Osteocyte (in vitro differentiated cells): ENCODE measurements at regions not wholly inside any gene's neighbourhood (a gene's known extent, or its start where the extent isn't known, plus 50 kb on each side); places are given as distances from the start of the nearest gene placed in this dataset.

ENCODE experiments used
- DNase-seq: peaks from one replicate; pipeline ENCODE4 v3.0.0; 2021; ENCODE audit warnings: mixed read lengths; ENCODE audit not compliant: unreplicated experiment; ENCODE audit errors: extremely low spot score
- H3K27ac Mint-ChIP-seq: one replicate; pipeline ENCODE4 v1.8.0; 2021; ENCODE audit warnings: mild to moderate bottlenecking, mixed read lengths; ENCODE audit not compliant: unreplicated experiment
- H3K27me3 Mint-ChIP-seq: one replicate; pipeline ENCODE4 v1.8.0; 2021; ENCODE audit warnings: mixed read lengths; ENCODE audit not compliant: unreplicated experiment
- H3K36me3 Mint-ChIP-seq: one replicate; pipeline ENCODE4 v1.8.0; 2021; ENCODE audit warnings: mixed read lengths; ENCODE audit not compliant: unreplicated experiment
- H3K4me1 Mint-ChIP-seq: one replicate; pipeline ENCODE4 v1.8.0; 2021; ENCODE audit warnings: mixed read lengths; ENCODE audit not compliant: unreplicated experiment
- H3K4me3 Mint-ChIP-seq: one replicate; pipeline ENCODE4 v1.8.0; 2021; ENCODE audit warnings: mild to moderate bottlenecking, moderate library complexity, mixed read lengths; ENCODE audit not compliant: unreplicated experiment
- H3K9me3 Mint-ChIP-seq: one replicate; pipeline ENCODE4 v1.8.0; 2021; ENCODE audit warnings: mixed read lengths; ENCODE audit not compliant: unreplicated experiment
- CTCF ChIP-seq: fragments of 200-600 bp; sonication (generic); IDR thresholded peaks from 2 replicates; pipeline ENCODE4 v1.5.0; 2021; ENCODE audit warnings: antibody characterized with exemption, mild to moderate bottlenecking, moderate library complexity

DNA sequence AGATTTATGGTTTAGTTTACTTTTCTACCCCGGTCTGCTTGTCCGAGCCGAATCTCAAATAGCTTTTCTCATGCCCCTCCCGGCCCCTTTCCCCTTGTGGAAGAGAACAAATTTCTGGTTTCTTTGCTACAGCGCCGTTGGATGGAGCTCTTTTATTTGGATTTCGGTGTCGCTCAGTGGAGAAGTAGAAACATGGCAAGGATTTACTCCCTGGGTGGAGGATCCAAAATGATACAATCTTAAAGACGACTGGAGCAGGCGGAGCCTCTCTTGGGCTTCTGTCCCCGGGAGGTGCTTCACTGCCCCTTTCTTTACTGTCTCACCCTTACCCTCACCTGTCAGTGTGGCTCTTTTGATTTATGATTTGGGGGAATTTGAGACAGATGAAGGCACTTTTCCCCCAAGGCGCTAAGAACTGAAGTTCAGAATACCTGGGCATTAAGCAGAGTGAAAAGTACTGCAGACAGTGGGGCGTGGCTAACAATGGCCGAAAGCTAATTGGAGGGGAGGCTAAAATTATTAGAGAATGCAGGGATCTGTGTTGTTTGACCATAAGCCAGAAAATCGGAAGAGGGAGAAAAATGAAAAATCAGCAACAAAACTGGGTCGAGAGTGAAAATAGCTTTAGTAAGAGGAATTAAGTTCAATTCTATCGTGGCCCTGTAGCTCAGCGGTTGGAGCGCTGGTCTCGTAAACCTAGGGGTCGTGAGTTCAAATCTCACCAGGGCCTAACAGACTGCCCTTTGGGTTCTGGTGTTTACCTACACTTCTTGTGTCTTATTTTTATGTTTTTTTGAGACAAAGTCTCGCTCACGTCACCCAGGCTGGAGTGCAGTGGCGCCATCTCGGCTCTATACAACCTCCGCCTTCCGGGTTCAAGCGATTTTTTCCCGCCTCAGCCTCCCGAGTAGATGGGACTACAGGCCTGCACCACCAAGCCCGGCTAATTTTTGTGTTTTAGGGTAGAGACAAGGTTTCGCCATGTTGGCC is 145.1 kb upstream of the ZNF184 start:
- TF ChIP-seq CTCF: no peak
- Mint-ChIP-seq H3K4me3 (peak overlapping the region; percentile 83), H3K36me3 (no peaks in the 10 kb centered on the region), H3K27ac (peak overlapping the region; percentile 42), H3K4me1 (peaks cover 16% of the 10 kb centered on the region), H3K9me3 (no peaks in the 10 kb centered on the region), H3K27me3 (peaks cover 43% of the 10 kb centered on the region)
- no peak for DNase-seq

DNA sequence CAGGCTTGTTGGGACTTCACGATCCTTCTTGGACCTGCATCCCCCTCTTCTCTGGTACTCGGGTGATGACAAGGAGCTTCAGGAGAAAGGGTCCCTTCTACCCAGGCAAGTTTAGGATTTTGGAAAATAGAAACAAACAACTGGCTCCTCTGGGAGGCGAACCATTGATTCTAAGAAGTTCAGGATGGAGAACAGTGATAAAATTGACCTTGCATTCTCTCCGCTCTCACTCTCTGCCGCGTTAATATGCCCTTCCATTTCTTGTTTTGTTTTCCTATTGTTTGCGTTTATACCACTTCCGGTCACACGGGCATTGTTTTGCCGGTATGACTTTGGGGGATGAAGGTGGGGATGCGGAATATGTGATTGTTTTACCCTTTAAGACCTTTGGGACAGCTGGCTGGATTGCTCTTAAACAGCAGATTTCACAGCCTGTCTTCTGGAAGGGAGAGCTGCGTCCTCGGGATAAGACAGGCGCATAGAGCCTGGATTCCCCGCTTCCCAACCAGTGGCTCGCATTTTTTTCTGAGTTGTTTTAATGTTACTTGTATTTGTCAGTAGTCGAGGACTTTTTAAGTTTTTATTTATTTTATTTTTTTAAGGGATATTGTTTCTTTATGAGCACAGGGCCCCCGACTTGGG is 144.3 kb upstream of the ZNF184 start:
- no peak for TF ChIP-seq CTCF
- Mint-ChIP-seq H3K4me3 (peak overlapping the region; percentile 83), H3K9me3 (no peaks in the 10 kb centered on the region), H3K27me3 (peaks cover 43% of the 10 kb centered on the region), H3K4me1 (peaks cover 16% of the 10 kb centered on the region), H3K36me3 (no peaks in the 10 kb centered on the region), H3K27ac (peak overlapping the region; percentile 15)
- DNase-seq: peak; percentile 25

DNA sequence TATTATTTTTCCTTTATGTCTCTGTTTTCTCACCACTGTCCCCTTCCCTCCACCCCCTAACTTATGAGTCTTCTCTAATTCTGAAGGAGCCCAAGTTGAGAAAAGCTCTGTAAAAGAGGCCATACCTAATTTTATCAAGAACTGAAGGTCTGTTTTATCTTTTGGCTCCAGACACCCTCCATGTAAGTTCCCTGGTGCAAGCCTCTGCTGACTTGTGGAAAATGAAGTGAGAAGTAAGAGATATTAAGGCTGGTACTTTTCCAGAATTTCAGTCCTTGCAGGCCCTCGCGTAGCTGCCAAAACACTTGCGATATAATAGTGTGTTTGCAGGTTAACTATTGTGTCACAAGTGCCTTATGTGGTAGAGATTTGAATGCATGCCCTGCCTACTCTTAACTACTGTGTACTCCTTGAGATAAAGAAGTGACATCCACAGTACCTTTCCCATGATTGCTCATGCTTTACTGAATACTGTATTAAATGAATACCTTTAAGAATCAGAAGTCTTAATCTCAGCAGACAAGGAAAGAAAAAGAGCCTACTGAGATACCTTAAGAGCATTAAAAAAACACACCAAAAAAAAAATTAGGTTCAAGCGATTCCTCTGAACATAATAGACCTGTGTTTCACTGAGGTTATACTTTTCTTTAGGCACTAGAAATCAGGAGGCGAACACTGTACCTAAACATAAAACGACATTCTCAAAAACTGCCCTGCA is 143.6 kb upstream of the ZNF184 start:
- no peaks in the 10 kb centered on the region for H3K9me3 Mint-ChIP-seq
- H3K27ac Mint-ChIP-seq: no peak overlapping the region
- no peak for DNase-seq
- H3K4me1 Mint-ChIP-seq: peaks cover 16% of the 10 kb centered on the region
- TF ChIP-seq CTCF: no peak
- peaks cover 39% of the 10 kb centered on the region for H3K27me3 Mint-ChIP-seq
- no peaks in the 10 kb centered on the region for H3K36me3 Mint-ChIP-seq
- peak overlapping the region; percentile 83 for H3K4me3 Mint-ChIP-seq

DNA sequence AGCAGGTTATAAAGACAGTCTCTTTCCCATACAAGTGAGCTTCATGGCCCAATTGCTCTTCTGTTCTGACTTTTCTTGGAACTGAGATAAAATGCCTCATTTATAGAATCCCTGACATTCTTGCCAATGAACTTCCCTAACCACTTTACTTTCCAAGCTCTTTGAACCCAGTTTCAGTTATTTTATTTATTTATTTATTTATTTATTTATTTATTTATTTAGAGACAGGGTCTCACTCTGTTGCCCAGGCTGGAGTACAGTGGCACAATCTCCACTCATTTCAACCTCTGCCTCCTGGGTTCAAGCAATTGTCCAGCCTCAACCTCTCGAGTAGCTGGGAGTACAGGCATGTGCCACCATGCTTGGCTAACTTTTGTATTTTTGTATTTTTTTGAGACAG is 138.5 kb upstream of the ZNF184 start:
- no peak for DNase-seq
- Mint-ChIP-seq H3K4me1 (peaks cover under 1% of the 10 kb centered on the region), H3K27me3 (peaks cover 21% of the 10 kb centered on the region), H3K36me3 (no peaks in the 10 kb centered on the region), H3K9me3 (no peaks in the 10 kb centered on the region), H3K4me3 (no peak overlapping the region), H3K27ac (no peak overlapping the region)
- no peak for TF ChIP-seq CTCF
